NCI-H82 treated with DMSO at 0.1 percent for 48 hours (cell line): ENCODE measurements at regions not wholly inside any gene's neighbourhood (a gene's known extent, or its start where the extent isn't known, plus 50 kb on each side); places are given as distances from the start of the nearest gene placed in this dataset.

Experiments
- DNase-seq: peaks from one replicate; lab custom pipeline; 2025; ENCODE audit not compliant: unreplicated experiment; lab: John Stamatoyannopoulos, UW

GRCh38 chr7:22913158-22913557 is 90.5 kb upstream of the TOMM7 start:
- DNase-seq, result no peak

- no peak for DNase-seq
These were observed 89.2 kb upstream of the TOMM7 start for GRCh38 chr7:22911889-22912288.

GRCh38 chr7:22909917-22910316 is 87.3 kb upstream of the TOMM7 start:
- no peak for DNase-seq

GRCh38 chr7:22907805-22908204 is 85.2 kb upstream of the TOMM7 start:
- no peak for DNase-seq

- no peak for DNase-seq
These were observed 78.1 kb upstream of the TOMM7 start for GRCh38 chr7:22900784-22901183.

- DNase-seq, result no peak
These were observed 77.5 kb upstream of the TOMM7 start for GRCh38 chr7:22900101-22900500.

- DNase-seq, result peak; percentile 63
These were observed 74.3 kb upstream of the TOMM7 start for GRCh38 chr7:22896917-22897316.

GRCh38 chr7:22895828-22896165 is 73.1 kb upstream of the TOMM7 start:
- no peak for DNase-seq

- DNase-seq, result peak; percentile 89
These were observed 72.6 kb upstream of the TOMM7 start for GRCh38 chr7:22895140-22895827.

- DNase-seq, result no peak
These were observed 71.9 kb upstream of the TOMM7 start for GRCh38 chr7:22894546-22894945.

- DNase-seq, result no peak
These were observed 68.1 kb upstream of the TOMM7 start for GRCh38 chr7:22890773-22891172.

GRCh38 chr7:22885797-22886261 is 63.2 kb upstream of the TOMM7 start:
- DNase-seq, result peak; percentile 24

GRCh38 chr7:22884911-22885788 is 62.5 kb upstream of the TOMM7 start:
- DNase-seq, result no peak

GRCh38 chr7:22882106-22882505 is 59.5 kb upstream of the TOMM7 start:
- no peak for DNase-seq

GRCh38 chr7:22879709-22880306 is 57.2 kb upstream of the TOMM7 start:
- DNase-seq, result no peak

- no peak for DNase-seq
These were observed 56.6 kb upstream of the TOMM7 start for GRCh38 chr7:22879280-22879679.

- no peak for DNase-seq
These were observed 54.5 kb upstream of the TOMM7 start for GRCh38 chr7:22876986-22877729.

GRCh38 chr7:22875470-22875869 is 52.8 kb upstream of the TOMM7 start:
- no peak for DNase-seq

GRCh38 chr7:22874904-22875303 is 52.3 kb upstream of the TOMM7 start:
- no peak for DNase-seq
